ENCODE measurements at regions not wholly inside any gene's neighbourhood (a gene's known extent, or its start where the extent isn't known, plus 50 kb on each side); places are given as distances from the start of the nearest gene placed in this dataset.

GRCh38 chr4:138688408-138689085 lies 327.0 kb upstream of the NOCT start:
- TF ChIP-seq SMC3 (IDR thresholded peaks at IDR 0.05; ENCODE audit: low read depth, low read length) (no peak), FOS (IDR thresholded peaks at IDR 0.05; ENCODE audit: low read depth, low read length) (no peak), MXI1 (IDR thresholded peaks at IDR 0.05; ENCODE audit: borderline replicate concordance, low read depth, low read length) (no peak), CEBPB (IDR thresholded peaks at IDR 0.05; ENCODE audit: low read depth, low read length) (no peak), RAD21 (IDR thresholded peaks at IDR 0.05; ENCODE audit: low read length) (no peak), MAZ (IDR thresholded peaks at IDR 0.05; ENCODE audit: borderline replicate concordance, low read depth, low read length) (no peak), CHD1 (IDR thresholded peaks at IDR 0.05; ENCODE audit: low read depth, low read length) (no peak), POLR2A (IDR thresholded peaks at IDR 0.05; ENCODE audit: low read depth, low read length) (no peak), USF2 (IDR thresholded peaks at IDR 0.05; ENCODE audit: low read depth, low read length) (no peak)
- TF ChIP-seq, protein P1, sequence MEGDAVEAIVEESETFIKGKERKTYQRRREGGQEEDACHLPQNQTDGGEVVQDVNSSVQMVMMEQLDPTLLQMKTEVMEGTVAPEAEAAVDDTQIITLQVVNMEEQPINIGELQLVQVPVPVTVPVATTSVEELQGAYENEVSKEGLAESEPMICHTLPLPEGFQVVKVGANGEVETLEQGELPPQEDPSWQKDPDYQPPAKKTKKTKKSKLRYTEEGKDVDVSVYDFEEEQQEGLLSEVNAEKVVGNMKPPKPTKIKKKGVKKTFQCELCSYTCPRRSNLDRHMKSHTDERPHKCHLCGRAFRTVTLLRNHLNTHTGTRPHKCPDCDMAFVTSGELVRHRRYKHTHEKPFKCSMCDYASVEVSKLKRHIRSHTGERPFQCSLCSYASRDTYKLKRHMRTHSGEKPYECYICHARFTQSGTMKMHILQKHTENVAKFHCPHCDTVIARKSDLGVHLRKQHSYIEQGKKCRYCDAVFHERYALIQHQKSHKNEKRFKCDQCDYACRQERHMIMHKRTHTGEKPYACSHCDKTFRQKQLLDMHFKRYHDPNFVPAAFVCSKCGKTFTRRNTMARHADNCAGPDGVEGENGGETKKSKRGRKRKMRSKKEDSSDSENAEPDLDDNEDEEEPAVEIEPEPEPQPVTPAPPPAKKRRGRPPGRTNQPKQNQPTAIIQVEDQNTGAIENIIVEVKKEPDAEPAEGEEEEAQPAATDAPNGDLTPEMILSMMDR (conservative IDR thresholded peaks at IDR 0.05; ENCODE audit: low read depth, low read length) = no peak
